Stimulated activated naive CD8-positive, alpha-beta T cell treated with anti-CD3 and anti-CD28 coated beads, Interleukin-15, amount 100 ng/mL, for 72 hours (primary cell): ENCODE measurements at regions not wholly inside any gene's neighbourhood (a gene's known extent, or its start where the extent isn't known, plus 50 kb on each side); places are given as distances from the start of the nearest gene placed in this dataset.
"Not testable (repeated sequence)": the region's sequence is repeated elsewhere in the genome, so short reads cannot be mapped to it uniquely, and the experiment has no call there.

Experiments used
- ATAC-seq: fragments of 150-1000 bp; cut with Tn5 transposase; 2 replicates; pipeline ENCODE4 v1.10.0; 2021; ENCODE audit warnings: mild to moderate bottlenecking, moderate library complexity
- DNase-seq, 2 donors: peaks; one replicate each; pipeline ENCODE4 v3.0.0; 2021 to 2022
- H3K27ac Mint-ChIP-seq, 2 donors: one replicate each; pipeline ENCODE4 v1.8.0; 2022; ENCODE audit warnings: mild to moderate bottlenecking in 2 of 2, mixed read lengths in 2 of 2, moderate library complexity in 2 of 2
- H3K27me3 Mint-ChIP-seq: one replicate; pipeline ENCODE4 v1.8.0; 2022; ENCODE audit warnings: mixed read lengths
- H3K4me1 Mint-ChIP-seq: one replicate; pipeline ENCODE4 v1.8.0; 2022; ENCODE audit warnings: mild to moderate bottlenecking, mixed read lengths
- H3K4me3 Mint-ChIP-seq, 2 donors: one replicate each; pipeline ENCODE4 v1.8.0; 2022; ENCODE audit warnings: mild to moderate bottlenecking in 2 of 2, mixed read lengths in 2 of 2, moderate library complexity in 1 of 2
- H3K9me3 Mint-ChIP-seq, 2 donors: one replicate each; pipeline ENCODE4 v1.8.0; 2022; ENCODE audit warnings: mixed read lengths in 2 of 2

GRCh38 chr2:166765141-166765540, 123.1 kb upstream of the XIRP2 start:
- no peak for ATAC-seq
- Mint-ChIP-seq H3K4me1 (no peaks in the 10 kb centered on the region), H3K4me3 (no peak overlapping the region), H3K27ac (no peak overlapping the region), H3K27me3 (no peaks in the 10 kb centered on the region), H3K9me3 (no peaks in the 10 kb centered on the region)
- DNase-seq = no peak

- ATAC-seq (no peak), DNase-seq (no peak)
- Mint-ChIP-seq H3K9me3 (no peaks in the 10 kb centered on the region), H3K4me3 (no peak overlapping the region), H3K27me3 (no peaks in the 10 kb centered on the region), H3K27ac (no peak overlapping the region), H3K4me1 (no peaks in the 10 kb centered on the region)
These were observed 123.6 kb upstream of the XIRP2 start for GRCh38 chr2:166764702-166765101.

- Mint-ChIP-seq H3K27ac (no peak overlapping the region), H3K4me1 (no peaks in the 10 kb centered on the region), H3K27me3 (no peaks in the 10 kb centered on the region), H3K9me3 (no peaks in the 10 kb centered on the region), H3K4me3 (no peak overlapping the region)
- no peak for DNase-seq
- ATAC-seq = no peak
These were observed 124.1 kb upstream of the XIRP2 start for GRCh38 chr2:166764216-166764615.

- Mint-ChIP-seq H3K27ac (no peak overlapping the region), H3K9me3 (no peaks in the 10 kb centered on the region), H3K4me1 (no peaks in the 10 kb centered on the region), H3K4me3 (no peak overlapping the region), H3K27me3 (no peaks in the 10 kb centered on the region)
- DNase-seq (no peak), ATAC-seq (no peak)
These were observed 125.5 kb upstream of the XIRP2 start for GRCh38 chr2:166762746-166763145.

GRCh38 chr2:166758956-166759355, 129.3 kb upstream of the XIRP2 start:
- no peaks in the 10 kb centered on the region for H3K27me3 Mint-ChIP-seq
- no peaks in the 10 kb centered on the region for H3K9me3 Mint-ChIP-seq
- H3K27ac Mint-ChIP-seq = no peak overlapping the region
- no peak overlapping the region for H3K4me3 Mint-ChIP-seq
- no peak for DNase-seq
- no peaks in the 10 kb centered on the region for H3K4me1 Mint-ChIP-seq
- no peak for ATAC-seq

- DNase-seq (no peak), ATAC-seq (no peak)
- Mint-ChIP-seq H3K27me3 (no peaks in the 10 kb centered on the region), H3K9me3 (peaks cover under 1 to 7% of the 10 kb centered on the region in 2 donors), H3K27ac (no peak overlapping the region), H3K4me1 (no peaks in the 10 kb centered on the region), H3K4me3 (no peak overlapping the region)
These were observed 137.7 kb upstream of the XIRP2 start for GRCh38 chr2:166750624-166751023.

- H3K27me3 Mint-ChIP-seq, H3K4me1 Mint-ChIP-seq, H3K27ac Mint-ChIP-seq, DNase-seq, ATAC-seq, H3K4me3 Mint-ChIP-seq: not testable (repeated sequence)
- peaks cover 23 to 45% of the 10 kb centered on the region in 2 donors for H3K9me3 Mint-ChIP-seq
These were observed 144.2 kb upstream of the XIRP2 start for GRCh38 chr2:166744117-166744516.

GRCh38 chr2:166743482-166743881, 144.8 kb upstream of the XIRP2 start:
- not testable (repeated sequence) for H3K4me3 Mint-ChIP-seq, H3K27ac Mint-ChIP-seq, ATAC-seq, H3K4me1 Mint-ChIP-seq, H3K27me3 Mint-ChIP-seq, DNase-seq
- peaks cover 26 to 45% of the 10 kb centered on the region in 2 donors for H3K9me3 Mint-ChIP-seq

- no peaks in the 10 kb centered on the region for H3K27me3 Mint-ChIP-seq
- ATAC-seq (no peak), DNase-seq (no peak)
- no peak overlapping the region for H3K27ac Mint-ChIP-seq
- no peak overlapping the region for H3K4me3 Mint-ChIP-seq
- H3K9me3 Mint-ChIP-seq = peaks cover 0 to 18% of the 10 kb centered on the region in 2 donors
- no peaks in the 10 kb centered on the region for H3K4me1 Mint-ChIP-seq
These were observed 161.2 kb upstream of the XIRP2 start for GRCh38 chr2:166727095-166727494.

- no peak for ATAC-seq
- peaks cover 0 to 27% of the 10 kb centered on the region in 2 donors for H3K9me3 Mint-ChIP-seq
- no peaks in the 10 kb centered on the region for H3K27me3 Mint-ChIP-seq
- H3K27ac Mint-ChIP-seq = no peak overlapping the region
- DNase-seq = no peak
- no peaks in the 10 kb centered on the region for H3K4me1 Mint-ChIP-seq
- H3K4me3 Mint-ChIP-seq = no peak overlapping the region
These were observed 162.1 kb upstream of the XIRP2 start for GRCh38 chr2:166725927-166726924.

- no peak overlapping the region for H3K4me3 Mint-ChIP-seq
- H3K27me3 Mint-ChIP-seq = no peaks in the 10 kb centered on the region
- ATAC-seq = no peak
- H3K27ac Mint-ChIP-seq = no peak overlapping the region
- no peaks in the 10 kb centered on the region for H3K4me1 Mint-ChIP-seq
- DNase-seq = no peak
- H3K9me3 Mint-ChIP-seq = peaks cover 0 to 8% of the 10 kb centered on the region in 2 donors
These were observed 171.3 kb upstream of the XIRP2 start for GRCh38 chr2:166716968-166717367.

- no peak overlapping the region for H3K4me3 Mint-ChIP-seq
- ATAC-seq = no peak
- H3K27me3 Mint-ChIP-seq = no peaks in the 10 kb centered on the region
- no peaks in the 10 kb centered on the region for H3K4me1 Mint-ChIP-seq
- H3K9me3 Mint-ChIP-seq = no peaks in the 10 kb centered on the region
- no peak for DNase-seq
- H3K27ac Mint-ChIP-seq = no peak overlapping the region
These were observed 188.2 kb upstream of the XIRP2 start for GRCh38 chr2:166700079-166700478.

- Mint-ChIP-seq H3K4me3 (no peak overlapping the region), H3K9me3 (peaks cover 9 to 18% of the 10 kb centered on the region in 2 donors), H3K4me1 (no peaks in the 10 kb centered on the region), H3K27me3 (no peaks in the 10 kb centered on the region), H3K27ac (no peak overlapping the region)
- ATAC-seq (no peak), DNase-seq (no peak)
These were observed 193.1 kb upstream of the XIRP2 start for GRCh38 chr2:166695154-166695553.

- not testable (repeated sequence) for H3K27me3 Mint-ChIP-seq, H3K4me1 Mint-ChIP-seq, ATAC-seq, H3K4me3 Mint-ChIP-seq, DNase-seq, H3K27ac Mint-ChIP-seq
- H3K9me3 Mint-ChIP-seq = peaks cover 0 to 11% of the 10 kb centered on the region in 2 donors
These were observed 192.0 kb upstream of the SCN7A start for GRCh38 chr2:166686057-166686456.

- no peak for ATAC-seq
- H3K27ac Mint-ChIP-seq = no peak overlapping the region
- DNase-seq = no peak
- no peaks in the 10 kb centered on the region for H3K4me1 Mint-ChIP-seq
- H3K9me3 Mint-ChIP-seq = peaks cover 0 to 4% of the 10 kb centered on the region in 2 donors
- H3K27me3 Mint-ChIP-seq = no peaks in the 10 kb centered on the region
- H3K4me3 Mint-ChIP-seq = no peak overlapping the region
These were observed 183.9 kb upstream of the SCN7A start for GRCh38 chr2:166677996-166678395.

- no peaks in the 10 kb centered on the region for H3K27me3 Mint-ChIP-seq
- DNase-seq = no peak
These were observed 182.7 kb upstream of the SCN7A start for GRCh38 chr2:166676716-166677115.

More at GRCh38 chr2:166676716-166677115, 182.7 kb upstream of the SCN7A start:
- Mint-ChIP-seq H3K4me1 (no peaks in the 10 kb centered on the region), H3K9me3 (peaks cover 0 to 4% of the 10 kb centered on the region in 2 donors), H3K4me3 (no peak overlapping the region), H3K27ac (no peak overlapping the region)
- no peak for ATAC-seq
